GM18520 (cell line): ENCODE measurements at regions not wholly inside any gene's neighbourhood (a gene's known extent, or its start where the extent isn't known, plus 50 kb on each side); places are given as distances from the start of the nearest gene placed in this dataset.
"Not testable (repeated sequence)": the region's sequence is repeated elsewhere in the genome, so short reads cannot be mapped to it uniquely, and the experiment has no call there.

Source experiments
- ATAC-seq: cut with Tn5 transposase; IDR thresholded peaks from one replicate; pipeline ENCODE4 v1.9.1; 2021; ENCODE audit not compliant: unreplicated experiment

- ATAC-seq: not testable (repeated sequence)
These were observed 52.9 kb upstream of the CSF1 start for GRCh38 chr1:109857702-109858101.

DNA sequence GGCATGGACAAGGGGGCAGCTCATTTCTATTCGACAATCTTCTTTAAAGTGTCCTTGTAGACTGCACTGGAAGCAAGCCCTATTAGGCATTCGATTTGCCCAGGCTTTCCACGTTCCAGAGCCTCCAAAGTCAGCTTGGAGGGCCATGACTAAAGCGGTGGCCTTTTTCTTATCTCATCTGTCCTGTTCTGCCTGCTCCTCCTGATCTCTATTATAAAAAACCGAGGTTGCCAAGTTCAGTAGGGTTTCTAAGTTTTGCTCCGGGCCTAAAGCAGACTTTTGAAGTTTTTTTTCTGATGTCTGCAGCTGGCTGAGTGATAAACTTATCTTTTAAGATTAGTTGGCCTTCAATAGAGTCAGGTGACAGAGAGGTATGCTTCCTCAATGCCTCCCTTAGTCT is 54.7 kb upstream of the CSF1 start:
- ATAC-seq: not testable (repeated sequence)

- not testable (repeated sequence) for ATAC-seq
These were observed 56.7 kb upstream of the CSF1 start for GRCh38 chr1:109853972-109854371.

DNA sequence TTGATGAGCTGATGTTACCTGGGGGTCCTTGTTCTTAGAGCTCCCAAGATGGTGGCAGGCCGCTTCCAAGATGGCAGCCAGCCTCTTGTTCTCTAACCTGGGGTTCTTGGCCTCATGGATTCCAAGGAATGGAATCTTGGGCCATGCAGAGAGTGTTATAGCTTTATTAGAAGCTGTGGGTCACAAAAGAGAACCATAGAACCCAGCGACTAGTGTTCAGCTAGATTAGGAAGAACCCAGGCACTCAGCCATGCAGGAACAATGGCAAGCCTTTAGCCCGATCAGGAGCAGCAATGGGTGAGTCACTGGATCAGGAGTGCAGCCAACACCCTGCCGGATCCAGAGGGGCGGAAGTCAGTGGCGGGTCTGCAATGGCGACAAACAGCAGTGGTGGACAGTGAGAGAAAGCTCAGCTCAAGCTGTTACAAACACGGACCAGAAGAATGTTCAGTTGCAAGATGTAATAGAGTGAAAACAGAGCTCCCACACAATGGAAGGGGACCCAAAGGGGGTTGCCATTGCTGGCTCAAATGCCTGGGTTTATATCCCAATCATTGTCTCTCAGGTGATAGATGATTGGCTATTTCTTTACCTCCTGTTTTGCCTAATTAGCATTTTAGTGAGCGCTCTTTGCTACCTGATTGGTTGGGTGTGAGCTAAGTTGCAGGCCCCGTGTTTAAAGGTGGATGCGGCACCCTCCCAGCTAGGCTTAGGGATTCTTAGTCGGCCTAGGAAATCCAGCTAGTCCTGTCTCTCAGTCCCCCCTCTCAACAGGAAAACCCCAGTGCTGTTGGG is 58.2 kb upstream of the CSF1 start:
- not testable (repeated sequence) for ATAC-seq

DNA sequence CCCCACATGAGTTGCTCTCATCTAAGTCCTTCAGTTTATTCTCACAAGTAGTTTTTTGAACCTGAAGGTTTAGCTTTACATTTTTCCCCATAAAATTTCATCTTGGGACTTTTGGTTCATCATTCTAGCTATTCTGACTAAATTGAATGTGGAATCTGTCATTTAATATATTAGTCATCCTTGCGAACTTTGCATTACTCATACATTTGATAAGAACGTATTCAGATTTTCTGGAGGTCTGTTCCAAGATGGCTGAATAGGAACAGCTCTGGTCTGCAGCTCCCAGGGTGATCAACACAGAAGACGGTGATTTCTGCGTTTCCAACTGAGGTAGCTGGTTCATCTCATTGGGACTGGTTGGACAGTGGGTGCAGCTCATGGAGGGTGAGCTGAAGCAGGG is 59.8 kb upstream of the CSF1 start:
- ATAC-seq: no peak

- ATAC-seq: no peak
These were observed 60.5 kb upstream of the CSF1 start for GRCh38 chr1:109850194-109850593.

- ATAC-seq: no peak
These were observed 61.0 kb upstream of the CSF1 start for GRCh38 chr1:109849655-109850054.

GRCh38 chr1:109847251-109847650 is 63.4 kb upstream of the CSF1 start:
- no peak for ATAC-seq

DNA sequence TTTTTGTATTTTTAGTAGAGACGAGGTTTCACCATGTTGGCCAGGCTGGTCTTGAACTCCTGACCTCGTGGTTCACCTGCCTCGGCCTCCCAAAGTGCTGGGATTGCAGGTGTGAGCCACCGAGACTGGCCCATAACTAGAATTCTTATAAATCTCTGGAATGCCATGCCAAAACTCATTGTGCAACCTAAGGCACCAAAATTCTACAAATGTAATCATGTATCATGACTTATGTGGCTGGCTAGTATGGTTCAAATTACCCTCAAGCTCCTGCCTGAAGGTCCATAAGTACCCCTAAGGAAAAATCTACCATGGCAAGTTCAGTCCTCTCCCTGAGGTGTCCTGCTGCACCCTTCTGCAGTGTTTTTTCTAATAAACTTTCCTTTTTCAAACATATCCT is 63.8 kb upstream of the CSF1 start:
- ATAC-seq: no peak

DNA sequence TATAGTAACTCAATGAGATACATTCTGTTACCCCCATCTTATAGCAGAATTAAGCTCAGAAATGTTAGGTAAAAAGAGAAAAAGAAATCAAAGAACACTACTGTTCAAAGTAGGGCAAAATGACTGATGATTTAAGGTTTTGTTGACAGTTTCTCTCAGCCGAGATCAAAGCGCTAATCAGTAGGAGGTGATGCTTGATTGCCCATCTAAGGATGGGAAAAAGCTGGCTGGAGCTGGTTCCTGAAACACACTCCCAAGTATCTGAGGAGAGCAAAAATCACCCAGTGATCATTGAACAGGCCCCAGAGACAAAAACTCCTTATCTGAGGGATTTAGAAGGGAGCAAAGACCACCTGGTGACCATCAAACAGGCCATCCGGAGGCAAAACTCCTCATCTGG is 64.5 kb upstream of the CSF1 start:
- ATAC-seq: no peak

- no peak for ATAC-seq
These were observed 65.0 kb upstream of the CSF1 start for GRCh38 chr1:109845658-109846057.

GRCh38 chr1:109844609-109845008 is 66.0 kb upstream of the CSF1 start:
- ATAC-seq: no peak

- no peak for ATAC-seq
These were observed 70.5 kb upstream of the CSF1 start for GRCh38 chr1:109840011-109840629.

DNA sequence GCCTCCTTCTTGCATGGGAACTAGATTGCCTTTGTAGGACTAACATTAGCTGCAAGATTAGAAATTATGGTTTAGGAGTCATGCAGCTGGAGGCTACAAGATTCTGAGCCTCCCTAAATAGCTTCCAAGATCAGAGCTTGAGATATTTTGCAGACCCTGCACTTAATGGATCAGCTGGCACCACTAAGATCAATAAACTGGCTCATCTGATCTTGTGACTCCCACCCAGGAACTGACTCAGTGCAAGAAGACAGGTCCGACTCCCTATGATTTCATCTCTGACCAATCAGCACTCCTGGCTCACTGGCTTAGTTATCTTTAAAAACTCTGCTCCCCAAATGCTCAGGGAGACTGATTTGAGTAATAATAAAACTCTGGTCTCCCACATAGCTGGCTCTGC is 71.4 kb upstream of the CSF1 start:
- not testable (repeated sequence) for ATAC-seq

GRCh38 chr1:109838838-109839240 is 71.8 kb upstream of the CSF1 start:
- ATAC-seq: no peak

DNA sequence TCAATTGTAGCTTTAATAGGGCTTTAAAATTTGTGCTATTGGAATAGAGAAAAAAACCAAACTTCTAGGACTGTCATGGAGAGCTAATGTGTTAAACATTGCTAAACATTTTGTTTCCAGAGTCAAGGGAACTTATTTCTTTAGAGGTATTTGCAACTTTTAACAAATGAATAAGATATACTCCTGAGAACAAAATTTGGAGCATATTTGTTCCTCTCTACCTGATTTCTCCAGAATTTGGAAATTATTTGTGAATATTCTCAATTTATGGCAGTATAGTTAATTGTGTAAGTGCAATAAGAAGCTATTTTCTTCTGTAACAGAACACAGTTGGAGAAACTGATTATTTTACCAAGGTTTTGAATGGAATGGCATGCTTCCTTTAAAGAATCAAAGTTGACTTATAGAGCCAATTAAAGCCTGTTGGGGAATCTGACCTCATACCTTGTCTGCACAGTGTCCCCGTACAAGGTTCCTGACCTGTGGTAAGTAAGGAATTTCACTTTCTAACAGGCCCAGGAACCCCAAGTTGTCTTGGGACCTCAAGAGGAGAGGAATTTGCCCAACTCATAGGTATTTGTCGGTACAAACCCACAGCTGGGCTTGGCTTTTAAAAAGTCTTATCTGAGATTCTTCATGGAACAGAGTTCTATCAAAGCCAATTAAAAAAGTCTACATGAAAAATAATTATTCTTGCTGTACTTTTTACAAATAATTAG is 72.6 kb upstream of the CSF1 start:
- no peak for ATAC-seq

- ATAC-seq: not testable (repeated sequence)
These were observed 71.9 kb upstream of the EPS8L3 start for GRCh38 chr1:109835645-109836044.

DNA sequence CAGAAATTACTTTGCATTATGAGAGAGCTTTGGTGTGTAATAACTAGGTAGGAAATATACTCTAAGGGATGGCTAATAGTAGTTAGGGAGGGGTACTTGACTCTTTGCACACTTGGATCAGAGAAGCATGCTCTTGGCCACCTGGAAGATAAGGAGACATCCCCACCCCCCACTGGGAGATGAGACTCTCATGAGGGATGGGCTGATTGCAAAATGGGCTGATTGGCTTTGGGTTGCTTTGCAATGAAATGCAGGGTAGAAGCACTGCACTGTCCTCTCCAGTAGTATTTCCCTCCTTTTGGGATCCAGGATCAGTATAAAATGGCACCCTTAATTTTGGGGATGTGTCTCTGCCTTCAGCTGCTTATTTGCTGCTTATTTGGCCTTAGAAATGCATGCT is 71.2 kb upstream of the EPS8L3 start:
- ATAC-seq: no peak

DNA sequence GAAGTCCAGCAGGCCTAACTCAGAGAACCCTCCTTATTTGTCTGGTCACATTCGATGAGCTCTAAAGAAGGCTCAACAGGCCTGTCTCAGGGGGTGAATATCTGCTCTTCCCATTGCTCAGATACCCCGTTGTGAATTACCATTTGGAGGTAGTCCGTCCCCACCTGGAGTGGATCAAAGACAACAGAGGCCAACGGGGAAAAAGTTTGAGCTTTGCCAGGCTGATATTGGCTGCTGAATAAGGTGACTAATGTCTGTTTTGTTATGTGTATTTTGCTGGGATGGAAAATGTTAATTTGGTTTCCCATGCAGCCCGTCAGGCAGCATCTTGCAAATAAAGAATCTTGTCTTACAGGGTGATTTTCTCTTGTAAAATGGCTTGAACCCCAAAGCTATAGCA is 69.2 kb upstream of the EPS8L3 start:
- no peak for ATAC-seq

GRCh38 chr1:109828756-109829505 is 65.2 kb upstream of the EPS8L3 start:
- ATAC-seq: no peak

DNA sequence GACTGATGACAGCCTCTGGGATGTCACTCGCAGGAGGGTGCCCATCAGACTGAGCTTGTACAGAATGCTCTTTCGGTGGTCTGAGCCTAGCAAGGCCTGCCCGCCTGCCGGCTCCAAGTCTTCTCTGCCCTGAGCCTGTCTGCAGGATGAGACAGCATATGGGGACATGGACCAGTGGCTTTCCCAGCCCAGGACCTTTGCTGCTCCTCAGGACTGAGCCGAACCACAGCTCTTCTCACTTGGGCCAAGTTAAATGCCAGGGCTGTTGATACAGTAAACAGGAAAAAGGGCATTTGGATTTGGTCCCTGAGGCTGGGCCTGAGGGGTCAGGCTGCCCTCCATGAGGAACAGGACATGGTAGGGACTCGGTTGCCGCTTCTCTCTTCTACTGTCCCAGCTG is 64.3 kb upstream of the EPS8L3 start:
- ATAC-seq: no peak
